Stimulated activated CD8-positive, alpha-beta memory T cell treated with anti-CD3 and anti-CD28 coated beads, Interleukin-15, amount 100 ng/mL, for 48 hours (primary cell): ENCODE measurements at regions not wholly inside any gene's neighbourhood (a gene's known extent, or its start where the extent isn't known, plus 50 kb on each side); places are given as distances from the start of the nearest gene placed in this dataset.
"Not testable (repeated sequence)": the region's sequence is repeated elsewhere in the genome, so short reads cannot be mapped to it uniquely, and the experiment has no call there.

ENCODE experiments used
- DNase-seq, 2 donors: peaks; one replicate each; pipeline ENCODE4 v3.0.0-alpha.2; 2020; ENCODE audit warnings: low read depth in 2 of 2

DNA sequence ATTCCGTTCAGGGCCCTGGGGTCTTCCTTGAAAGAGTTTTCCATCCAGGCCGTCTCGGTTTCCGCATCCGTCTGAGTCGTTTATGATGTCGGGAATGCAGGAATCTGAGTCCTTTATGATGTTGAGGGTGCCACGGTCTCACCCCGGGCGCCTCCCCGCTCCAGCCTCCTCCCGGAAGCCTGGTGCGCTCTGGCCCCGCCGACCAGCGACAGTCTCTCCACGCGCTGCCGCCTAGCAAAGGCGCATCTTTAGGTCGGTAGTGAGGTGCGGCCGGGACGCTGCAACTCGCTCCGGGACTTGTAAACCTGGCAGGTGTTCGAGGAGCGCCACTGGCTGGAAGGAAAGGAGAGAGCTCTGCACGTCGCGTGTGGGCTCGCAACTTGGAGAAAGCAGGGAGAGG is 132.6 kb downstream of the FAM72C start:
- DNase-seq = not testable (repeated sequence)

DNA sequence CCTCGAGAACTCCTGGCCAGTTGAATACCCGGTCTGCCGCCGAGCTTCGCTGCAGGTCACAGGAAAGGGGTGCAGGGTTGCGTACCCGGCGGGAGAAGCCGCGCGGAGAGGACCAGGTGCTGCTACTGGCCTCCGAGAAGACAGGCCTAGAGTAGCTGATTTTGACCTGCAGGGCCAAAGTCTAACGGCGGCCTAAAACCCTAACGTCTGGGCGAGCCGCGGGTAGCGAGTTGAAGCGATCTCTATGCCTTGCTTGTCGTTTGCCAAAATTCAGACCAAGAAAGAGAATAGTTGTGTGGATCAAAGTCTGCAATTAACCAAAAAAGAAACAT is 133.2 kb downstream of the FAM72C start:
- not testable (repeated sequence) for DNase-seq

DNA sequence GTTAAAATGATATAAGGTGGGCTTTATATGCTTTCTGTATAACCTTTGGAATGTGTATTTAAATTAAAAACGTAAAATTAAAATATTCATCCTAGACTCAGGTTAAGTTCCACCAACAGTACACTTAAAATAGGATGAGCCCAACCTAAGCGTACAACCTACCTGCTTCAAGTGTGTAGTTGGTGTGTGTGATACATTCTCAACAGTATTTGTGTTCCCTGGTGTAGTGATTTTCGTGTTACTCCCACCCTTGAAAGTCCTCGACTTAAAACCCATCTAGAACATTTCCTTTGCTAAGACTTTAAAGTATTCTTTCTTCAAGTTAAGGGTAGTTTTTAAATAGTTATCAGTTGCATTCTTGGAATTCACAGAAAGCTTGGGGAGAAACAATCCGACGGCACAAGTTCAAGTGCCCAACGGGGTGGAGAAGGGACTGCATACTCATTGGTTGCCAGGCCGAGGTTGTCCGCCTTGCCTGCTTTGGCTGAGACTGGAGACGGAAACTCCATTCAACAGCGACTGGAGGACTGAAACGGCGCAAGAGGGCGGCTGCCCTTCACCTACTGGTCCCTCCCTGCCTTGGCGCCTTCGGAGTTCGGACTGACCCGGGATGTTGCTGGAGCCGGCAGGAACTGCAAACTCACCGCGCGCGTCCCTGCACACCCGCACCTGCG is 133.7 kb downstream of the FAM72C start:
- not testable (repeated sequence) for DNase-seq

DNA sequence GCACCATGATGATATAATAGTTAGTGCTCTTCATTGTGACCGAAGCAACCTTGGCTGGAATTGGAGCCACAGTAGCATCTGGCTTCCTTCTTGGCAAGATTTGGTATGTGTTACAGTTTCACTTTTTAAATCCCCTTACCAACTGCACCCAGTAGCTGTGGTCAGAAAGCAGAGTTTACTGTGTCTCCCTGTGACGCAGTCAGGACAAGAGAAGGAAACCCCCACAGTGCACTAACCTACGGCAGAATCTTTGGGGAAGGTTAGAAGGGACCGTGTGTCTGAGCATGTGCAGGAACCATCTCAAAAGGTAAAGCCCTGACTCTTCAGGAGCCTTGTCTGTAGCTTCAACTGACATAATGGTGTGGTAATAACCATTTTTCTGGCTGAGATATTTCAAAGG is 138.4 kb downstream of the FAM72C start:
- DNase-seq = not testable (repeated sequence)

DNA sequence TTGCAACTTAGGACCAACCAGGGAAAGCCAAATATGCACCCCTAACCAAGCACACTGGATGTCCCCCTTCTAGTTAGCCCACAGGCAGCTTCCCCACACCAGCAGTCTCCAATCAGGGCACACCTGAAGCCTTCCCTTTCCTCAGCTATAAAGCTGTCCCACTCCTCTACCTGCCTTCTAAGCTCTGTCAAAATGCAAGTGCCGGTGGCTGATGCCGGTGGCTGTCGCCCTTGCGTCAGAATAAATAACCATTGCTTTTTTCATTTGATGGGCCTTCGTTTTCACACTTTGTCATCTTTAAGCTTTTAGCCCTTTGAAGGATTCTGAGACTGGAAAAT is 139.4 kb downstream of the FAM72C start:
- DNase-seq = not testable (repeated sequence)

DNA sequence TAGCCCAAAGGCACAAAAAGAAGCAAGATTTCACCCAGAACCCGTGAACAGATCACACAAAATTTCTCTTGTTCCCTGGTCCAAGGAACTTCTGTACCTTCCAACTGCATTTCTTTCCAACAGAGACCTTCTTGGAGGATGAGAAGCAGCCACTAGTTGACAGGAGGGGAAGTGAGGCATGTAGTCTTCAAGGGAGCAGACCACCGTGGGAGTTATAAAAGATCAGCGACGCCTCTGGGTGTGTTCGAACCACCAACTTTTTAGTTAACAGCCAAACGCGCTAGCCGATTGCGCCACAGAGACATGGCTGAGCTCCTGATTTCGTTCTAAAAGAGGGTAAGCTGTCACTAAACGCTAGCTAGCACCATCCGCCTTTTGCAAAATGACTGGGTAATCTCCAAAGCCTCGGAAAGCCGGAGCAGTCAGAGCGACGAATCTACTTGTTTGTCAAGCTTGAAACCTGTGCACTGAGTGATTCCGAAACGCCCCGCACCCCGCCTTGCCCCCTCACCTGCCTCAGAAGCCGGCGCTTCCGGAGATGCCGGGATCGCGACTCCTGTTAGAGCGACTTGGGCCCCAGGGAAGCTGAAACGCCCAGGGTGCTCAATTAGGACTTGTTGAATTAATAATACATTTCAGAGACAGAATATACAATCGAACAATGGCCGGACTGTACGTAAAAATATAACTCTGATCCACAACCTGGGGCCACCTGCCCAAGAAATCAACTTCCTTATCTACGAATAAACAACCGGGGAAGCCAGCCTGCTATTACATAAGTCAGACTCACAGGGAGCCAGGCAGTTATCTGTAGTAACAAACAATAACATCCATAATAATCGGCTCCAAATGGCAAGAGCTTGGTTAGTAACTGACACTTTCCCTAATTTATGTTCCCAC is 140.1 kb downstream of the FAM72C start:
- not testable (repeated sequence) for DNase-seq

DNA sequence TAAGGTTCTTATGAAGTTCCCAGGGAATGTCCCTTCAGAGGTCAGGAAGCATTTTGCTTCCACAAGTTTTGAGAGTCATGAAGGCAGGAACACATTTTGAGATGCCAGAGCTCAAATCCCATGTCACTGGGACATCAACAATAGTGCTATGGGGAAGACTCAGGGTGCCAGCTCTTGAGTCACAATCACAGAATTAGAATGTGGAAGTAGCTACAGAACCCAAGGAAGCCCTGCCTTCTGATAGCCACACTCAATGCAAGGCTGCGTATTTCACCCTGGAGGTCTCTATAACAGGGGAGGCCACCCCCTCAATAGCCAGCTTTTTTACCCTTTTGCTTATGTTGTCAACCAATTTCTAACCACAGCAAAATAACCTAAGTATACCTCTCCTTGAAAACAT is 145.6 kb downstream of the FAM72C start:
- not testable (repeated sequence) for DNase-seq

DNA sequence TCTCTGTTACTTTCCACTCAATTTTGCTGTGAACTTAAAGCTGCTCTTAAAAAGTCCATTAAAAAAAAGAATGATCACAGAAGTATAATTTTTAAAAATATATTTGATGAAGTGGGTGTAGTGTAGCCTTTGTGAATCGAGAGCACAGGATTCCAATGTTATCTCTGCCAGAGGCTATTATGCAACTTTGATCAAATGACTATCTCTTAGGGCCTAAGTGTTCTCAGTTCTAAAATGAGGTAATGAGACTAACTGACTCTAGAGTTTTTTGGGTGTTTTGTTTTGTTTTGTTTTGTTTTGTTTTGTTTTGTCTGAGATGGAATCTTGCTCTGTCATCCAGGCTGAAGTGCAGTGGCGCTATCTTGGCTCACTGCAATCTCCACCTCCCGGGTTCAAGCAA is 147.5 kb downstream of the FAM72C start:
- not testable (repeated sequence) for DNase-seq

DNA sequence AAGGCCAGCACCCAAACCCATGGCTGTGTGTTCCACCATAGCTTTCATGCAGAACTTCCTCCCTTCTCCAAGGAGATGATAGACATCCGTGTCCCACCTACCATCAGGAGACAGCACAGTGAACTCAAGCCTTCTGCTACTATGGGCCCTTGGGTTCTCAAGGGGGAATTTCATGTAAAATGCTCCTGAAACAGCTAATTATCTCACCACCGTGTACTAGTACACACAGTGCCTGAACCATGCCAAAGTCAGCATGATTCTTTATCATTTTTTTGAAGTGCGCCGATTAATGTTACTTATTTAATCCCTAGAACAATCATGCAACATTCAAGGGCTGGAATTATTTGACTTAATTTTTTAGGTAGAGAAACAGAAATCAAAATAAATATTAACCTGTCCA is 151.7 kb downstream of the FAM72C start:
- not testable (repeated sequence) for DNase-seq

DNA sequence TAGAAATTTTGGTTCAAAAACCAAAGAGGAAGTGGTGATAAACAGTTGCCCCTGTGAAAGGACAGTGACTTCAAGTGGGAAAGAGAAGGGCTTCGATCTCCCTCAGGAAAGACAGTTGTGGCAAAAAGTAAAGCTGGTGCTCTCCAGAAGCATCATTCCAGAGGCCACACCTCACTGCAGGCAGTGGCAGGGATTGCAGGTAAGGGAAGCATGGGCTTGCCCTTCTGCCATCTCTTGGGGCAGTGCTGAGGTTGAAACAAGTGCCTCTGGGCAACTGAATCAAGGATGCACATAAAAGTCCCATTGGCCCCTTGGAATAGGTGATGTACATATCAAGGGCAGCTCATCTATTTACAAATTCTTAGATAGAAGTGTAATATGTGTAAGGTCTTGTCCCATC is 155.4 kb downstream of the FAM72C start:
- DNase-seq = not testable (repeated sequence)

DNA sequence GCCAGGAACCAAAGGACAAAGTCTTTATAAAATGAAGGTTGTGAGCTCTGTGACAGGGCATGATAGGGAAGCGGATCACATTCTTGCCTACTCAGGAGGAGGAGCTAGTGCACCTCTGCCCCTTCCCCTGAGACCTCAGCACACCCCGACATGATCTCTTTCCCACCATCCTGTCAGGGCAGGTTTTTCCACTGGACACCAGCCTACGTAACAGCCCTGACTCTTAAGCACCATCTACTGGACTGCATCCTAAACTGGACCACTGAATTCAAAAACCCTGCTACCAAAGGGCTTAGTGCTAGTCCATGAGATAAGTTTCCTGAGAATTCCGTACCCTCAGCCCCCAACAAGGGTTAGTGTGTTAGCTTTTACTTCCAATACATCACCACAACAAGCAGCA is 166.4 kb downstream of the FAM72C start:
- DNase-seq = not testable (repeated sequence)

DNA sequence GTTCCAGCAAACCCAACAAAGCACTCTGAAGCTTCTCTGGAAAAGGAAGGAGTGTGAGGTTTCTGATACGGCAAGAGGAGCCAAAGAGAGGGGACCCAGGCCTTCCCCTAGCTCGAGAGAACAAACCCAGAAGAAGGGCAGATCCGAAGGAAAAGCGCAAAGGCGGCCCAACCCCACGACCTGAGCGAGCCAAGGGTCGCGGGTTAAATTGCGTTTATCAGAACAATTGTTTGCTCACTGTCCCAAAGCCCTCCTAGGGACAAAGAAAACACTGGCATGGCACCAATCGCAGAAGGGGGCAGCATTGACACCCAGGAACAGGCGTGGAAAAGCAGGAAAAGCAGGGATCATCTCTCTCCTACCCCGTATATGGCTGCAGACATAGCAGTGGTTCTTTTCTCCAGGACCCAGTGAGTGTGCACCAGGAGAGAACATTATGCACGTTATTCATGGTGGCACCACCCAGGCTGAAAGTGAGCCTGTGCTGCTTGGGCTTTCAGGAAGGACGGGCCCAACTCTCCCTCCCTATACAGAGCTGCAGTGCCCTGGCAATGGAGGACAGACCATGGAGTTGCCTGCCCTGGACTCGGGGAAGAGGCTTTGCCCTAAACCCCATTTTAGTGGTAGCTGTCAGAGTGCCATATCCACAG is 167.0 kb downstream of the FAM72C start:
- DNase-seq = not testable (repeated sequence)

DNA sequence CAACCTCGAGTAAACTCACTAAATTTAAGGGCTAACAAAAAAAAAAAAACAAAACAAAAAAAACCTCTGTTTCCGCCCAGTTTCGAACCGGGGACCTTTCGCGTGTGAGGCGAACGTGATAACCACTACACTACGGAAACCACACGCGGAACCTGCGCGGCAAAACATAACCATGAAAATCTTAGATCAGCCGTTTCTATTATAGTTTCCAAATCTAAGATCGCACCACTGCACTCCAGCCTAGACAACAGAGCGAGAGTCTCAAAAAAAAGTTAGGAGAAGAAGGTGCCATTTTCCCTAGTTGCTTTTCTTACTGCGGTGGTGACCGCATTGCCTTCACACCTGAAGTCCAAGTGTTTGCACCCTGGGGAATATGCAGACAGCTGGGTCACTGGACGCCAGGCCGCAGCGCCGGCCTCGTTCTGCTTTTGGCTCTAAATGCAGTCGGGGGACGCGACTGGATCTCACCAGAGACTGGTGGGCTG is 167.8 kb downstream of the FAM72C start:
- DNase-seq = peak in 1 of 2 donors; percentile 7

DNA sequence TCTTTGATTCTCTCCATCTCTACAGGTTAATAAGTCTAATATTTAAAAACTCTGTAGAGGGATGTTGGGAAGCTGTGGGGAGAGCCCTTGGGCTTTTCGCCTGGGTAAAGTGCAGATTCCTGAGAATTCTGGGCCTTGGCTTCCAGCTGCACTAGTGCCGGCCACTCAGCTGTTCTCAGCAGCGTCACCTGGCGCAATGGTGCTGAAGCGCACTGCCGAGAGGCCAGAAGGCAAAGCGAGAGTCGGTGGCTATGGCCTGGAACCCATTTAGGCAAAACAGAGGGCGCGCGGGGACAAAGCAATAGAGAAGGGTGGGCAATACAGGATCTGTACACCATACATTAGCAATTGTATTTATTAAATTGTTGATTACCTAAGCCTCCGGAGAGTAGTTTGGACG is 168.7 kb downstream of the FAM72C start:
- not testable (repeated sequence) for DNase-seq

DNA sequence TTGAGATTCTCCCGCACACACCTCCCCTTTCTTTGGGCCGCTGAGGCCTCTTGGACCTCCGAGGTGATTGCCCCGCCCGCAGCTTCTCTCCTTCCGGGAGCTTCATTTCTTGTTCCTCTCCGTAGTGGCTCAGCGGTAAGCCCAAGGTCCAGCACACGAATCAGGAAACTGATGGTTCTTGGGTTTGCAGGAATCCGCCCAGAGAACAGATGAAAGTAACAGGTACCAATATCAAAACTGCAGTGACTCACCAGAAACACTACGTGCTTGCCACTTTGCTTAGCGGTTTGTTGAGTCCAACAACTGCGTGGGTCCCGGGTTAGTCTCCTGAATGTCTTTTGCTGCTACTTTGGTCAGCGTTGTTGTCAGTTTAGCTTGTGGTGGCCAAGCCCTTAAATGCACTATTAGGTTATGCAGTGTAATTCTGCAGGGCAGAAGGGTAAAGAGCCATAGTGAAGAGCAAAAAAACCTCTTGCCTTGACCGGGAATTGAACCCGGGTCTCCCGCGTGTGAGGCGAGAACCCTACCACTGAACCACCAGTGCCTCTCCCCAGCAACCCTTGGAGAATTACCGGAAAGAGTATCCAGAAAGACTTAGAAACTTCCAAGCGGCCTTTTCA is 172.1 kb downstream of the FAM72C start:
- not testable (repeated sequence) for DNase-seq

DNA sequence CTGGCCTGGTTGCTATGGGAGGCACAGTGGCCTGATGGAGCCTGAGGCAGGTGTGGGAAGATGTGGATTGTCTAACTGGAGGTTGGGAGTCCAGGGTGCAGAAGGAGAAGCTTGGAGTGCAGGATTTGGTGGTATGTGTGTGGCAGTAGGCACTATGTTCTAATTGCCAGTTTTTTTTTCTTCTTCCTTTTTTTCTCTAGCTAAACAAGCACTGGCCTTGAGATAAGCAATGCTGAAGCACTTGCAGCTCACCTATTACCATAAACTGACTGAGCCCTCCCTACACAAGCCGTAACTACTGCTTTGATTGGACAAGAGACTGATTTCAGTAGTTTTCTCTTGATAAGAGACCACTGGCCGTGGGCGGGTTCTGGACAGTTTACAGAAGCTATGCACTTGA is 175.4 kb downstream of the FAM72C start:
- DNase-seq = not testable (repeated sequence)

DNA sequence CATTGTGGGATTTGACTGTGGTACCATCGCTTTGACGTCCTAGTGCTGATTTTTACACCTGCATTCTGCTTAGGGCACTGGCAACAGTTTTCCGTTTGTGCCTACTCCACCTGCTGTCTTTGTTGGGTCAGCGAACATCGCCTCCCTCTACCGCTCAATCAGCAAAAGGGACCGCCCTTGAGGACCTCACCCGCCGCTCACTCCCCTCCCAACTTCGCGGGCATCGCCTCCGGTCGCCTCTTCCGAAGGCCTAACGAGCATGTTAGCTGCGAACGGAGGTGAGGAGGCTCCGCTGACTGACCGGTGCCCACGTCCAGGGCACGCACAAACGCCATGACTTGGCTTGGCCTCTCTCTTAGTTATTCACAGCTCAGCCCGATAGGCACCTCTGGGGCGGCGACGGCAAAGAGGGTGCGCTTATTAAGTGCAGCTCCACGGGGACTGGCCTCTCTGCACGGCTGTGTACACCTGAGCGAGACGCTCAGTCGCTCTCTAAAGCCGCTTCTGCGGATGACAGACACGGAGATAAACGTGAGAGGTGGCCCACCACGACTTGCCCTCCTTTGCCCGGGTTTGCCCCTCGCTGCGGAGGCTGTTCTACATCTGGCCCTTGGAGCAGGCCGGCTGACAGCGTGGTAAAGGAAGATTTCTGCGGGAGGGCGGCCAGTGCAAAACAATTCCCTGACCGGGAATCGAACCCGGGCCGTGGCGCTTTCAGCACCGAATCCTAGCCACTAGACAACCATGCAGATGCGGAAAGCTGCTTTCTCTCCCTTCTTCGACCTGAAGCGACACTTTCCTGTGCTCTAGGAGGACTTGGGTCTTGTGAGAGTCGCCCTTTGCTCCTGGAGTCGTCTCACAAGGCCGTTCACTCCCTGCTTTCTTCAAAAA is 179.5 kb downstream of the FAM72C start:
- DNase-seq = not testable (repeated sequence)

DNA sequence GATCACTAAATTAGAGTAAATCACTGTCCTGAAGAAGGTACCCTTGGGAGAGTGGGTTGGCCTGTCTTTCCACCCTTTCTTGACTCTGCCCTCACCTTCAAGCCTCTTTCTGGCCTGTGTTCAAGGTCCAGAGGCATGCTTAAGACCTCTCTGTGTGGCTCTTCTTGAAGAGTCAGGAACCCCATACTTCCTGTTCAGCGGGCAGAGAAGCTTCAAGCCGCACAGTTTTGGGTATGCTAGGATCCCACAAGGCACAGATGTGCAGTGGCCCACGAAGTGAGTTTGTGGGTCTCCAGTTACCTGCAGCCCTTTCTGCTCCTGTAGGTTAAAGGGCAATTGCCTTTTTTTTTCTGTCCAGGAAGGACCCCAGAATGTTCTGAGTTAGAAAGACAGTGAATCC is 185.4 kb downstream of the FAM72C start:
- not testable (repeated sequence) for DNase-seq

DNA sequence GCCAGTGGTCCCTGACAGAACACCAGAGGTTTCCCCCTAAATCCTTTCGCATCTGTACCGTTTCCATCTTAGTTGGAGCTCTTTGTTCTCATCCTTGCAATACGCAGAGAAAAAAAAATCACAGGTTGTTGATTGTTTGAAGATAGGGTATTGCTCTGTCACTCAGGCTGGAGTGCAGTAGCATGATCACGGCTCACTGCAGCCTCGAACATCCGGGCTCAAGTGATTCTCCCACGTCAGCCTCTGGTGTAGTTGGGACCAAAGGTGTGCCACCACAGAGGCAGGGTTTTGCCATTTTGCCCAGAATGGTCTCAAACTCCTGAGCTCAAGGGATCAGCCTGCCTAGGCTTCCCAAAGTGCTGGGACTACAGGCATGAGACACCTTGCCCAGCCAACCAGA is 185.9 kb downstream of the FAM72C start:
- not testable (repeated sequence) for DNase-seq

DNA sequence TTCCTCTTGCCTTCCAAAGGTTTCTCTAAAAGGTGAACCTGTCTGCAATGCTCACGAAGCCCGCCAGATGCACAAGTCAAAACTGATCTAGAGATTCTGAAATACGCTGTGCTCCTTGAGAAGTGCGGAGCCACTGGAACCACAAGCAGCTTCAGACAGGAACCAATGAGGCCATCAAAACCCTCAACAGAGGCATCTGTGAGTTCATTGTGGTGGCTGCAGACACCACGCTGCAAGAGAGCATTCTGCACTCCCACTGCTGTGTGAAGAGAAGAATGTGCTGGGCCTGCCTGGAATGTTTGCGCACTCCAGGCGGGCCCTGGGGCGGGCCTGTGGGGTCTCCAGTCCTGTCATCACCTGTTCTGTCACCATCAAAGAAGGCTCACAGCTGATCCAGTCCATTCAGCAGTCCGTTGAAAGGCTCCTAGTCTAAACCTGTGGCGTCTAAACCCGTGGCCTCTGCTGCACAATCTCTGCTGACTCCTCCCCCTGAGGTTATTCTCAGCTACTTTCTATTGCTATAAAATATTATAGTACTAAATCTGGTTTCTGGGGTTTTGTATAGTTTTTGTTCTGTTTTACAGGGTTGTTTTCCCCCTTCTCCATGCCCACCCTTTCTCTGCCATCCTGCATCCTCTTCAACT is 187.4 kb downstream of the FAM72C start:
- DNase-seq = not testable (repeated sequence)
